Spleen (tissue), 7 donors: ENCODE measurements at regions not wholly inside any gene's neighbourhood (a gene's known extent, or its start where the extent isn't known, plus 50 kb on each side); places are given as distances from the start of the nearest gene placed in this dataset.

Source experiments
- POLR2A ChIP-seq, 3 donors: fragments of 450-650 bp; IDR thresholded peaks; one replicate each; pipeline ENCODE4 v1.5.1; 2017; ENCODE audit warnings: antibody characterized with exemption in 3 of 3, mild to moderate bottlenecking in 1 of 3
- TF ChIP-seq, protein P1 (sequence below), 11 experiments: fragments of 200-600 bp in 7 of 11; fragments of 450-650 bp in 4 of 11; sonication (generic) in 4 of 11; IDR thresholded peaks in 8 of 11; conservative IDR thresholded peaks in 3 of 11; 1 replicate in 7 of 11; 2 replicates in 4 of 11; pipeline versions ENCODE4 v1.4.0 to v1.8.0; 2016 to 2021; ENCODE audit warnings: antibody characterized with exemption in 11 of 11, inconsistent platforms in 4 of 11, mild to moderate bottlenecking in 1 of 11
- donor health status: DM: no; HTN: no; CAD: no; lungs with moderate emphysema.
- donor health status: DM: no; HTN: no; CAD: no.
- donor health status: DM: no; HTN: no; CAD: no.

- TF ChIP-seq, protein P1, sequence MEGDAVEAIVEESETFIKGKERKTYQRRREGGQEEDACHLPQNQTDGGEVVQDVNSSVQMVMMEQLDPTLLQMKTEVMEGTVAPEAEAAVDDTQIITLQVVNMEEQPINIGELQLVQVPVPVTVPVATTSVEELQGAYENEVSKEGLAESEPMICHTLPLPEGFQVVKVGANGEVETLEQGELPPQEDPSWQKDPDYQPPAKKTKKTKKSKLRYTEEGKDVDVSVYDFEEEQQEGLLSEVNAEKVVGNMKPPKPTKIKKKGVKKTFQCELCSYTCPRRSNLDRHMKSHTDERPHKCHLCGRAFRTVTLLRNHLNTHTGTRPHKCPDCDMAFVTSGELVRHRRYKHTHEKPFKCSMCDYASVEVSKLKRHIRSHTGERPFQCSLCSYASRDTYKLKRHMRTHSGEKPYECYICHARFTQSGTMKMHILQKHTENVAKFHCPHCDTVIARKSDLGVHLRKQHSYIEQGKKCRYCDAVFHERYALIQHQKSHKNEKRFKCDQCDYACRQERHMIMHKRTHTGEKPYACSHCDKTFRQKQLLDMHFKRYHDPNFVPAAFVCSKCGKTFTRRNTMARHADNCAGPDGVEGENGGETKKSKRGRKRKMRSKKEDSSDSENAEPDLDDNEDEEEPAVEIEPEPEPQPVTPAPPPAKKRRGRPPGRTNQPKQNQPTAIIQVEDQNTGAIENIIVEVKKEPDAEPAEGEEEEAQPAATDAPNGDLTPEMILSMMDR (IDR thresholded peaks at IDR 0.05 in 8 of 11, conservative IDR thresholded peaks at IDR 0.05 in 3 of 11): no peak
- no peak for TF ChIP-seq POLR2A (IDR thresholded peaks at IDR 0.05)
Measured at GRCh38 chr9:28970241-28970654, 1397.0 kb upstream of the C9orf72 start.
